ENCODE measurements at regions not wholly inside any gene's neighbourhood (a gene's known extent, or its start where the extent isn't known, plus 50 kb on each side); places are given as distances from the start of the nearest gene placed in this dataset.

- TF ChIP-seq CTCF (IDR thresholded peaks at IDR 0.05) (no peak), POLR2A (IDR thresholded peaks at IDR 0.05) (no peak)
Observed at GRCh38 chr12:105736498-105736897, 402.3 kb downstream of the NUAK1 start.
